HG03045 (cell line): ENCODE measurements at regions not wholly inside any gene's neighbourhood (a gene's known extent, or its start where the extent isn't known, plus 50 kb on each side); places are given as distances from the start of the nearest gene placed in this dataset.

Source experiments
- ATAC-seq: cut with Tn5 transposase; IDR thresholded peaks from one replicate; pipeline ENCODE4 v1.9.1; 2021; ENCODE audit warnings: mild to moderate bottlenecking, moderate library complexity; ENCODE audit not compliant: unreplicated experiment

DNA sequence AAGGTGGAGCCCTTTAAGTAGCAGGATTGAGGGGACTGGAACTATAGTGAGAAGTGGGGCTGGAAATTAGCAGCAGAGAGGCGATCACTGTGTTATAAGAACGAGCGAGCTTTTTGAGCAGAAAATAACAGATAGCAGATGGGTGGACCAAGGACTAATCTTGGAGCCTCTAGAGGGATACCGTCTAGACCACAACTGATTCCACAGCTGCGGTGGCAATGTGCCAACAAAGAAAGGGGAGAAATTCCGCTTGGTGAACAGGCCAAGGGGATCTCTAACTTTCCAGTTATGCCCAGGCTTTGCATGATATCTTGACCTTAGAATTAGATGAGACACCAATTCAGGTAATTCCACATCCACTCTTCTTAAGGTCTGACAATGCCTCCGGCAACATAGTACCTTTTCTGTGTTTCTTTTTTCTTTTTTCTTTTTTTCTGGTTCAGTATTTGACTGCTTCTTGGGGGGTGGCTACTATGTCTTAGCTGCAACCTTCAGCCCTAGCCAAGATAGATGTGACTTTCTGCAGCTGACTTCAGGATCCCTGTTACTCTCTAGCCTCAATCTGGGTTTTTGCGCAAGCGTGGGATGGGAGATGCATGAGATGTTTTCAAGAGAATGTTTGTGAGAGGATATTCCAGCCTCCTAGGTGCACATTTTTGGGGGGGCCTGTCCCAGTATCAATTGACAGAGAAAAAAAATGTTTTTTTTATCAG is 143.4 kb upstream of the CPSF6 start:
- ATAC-seq = no peak

DNA sequence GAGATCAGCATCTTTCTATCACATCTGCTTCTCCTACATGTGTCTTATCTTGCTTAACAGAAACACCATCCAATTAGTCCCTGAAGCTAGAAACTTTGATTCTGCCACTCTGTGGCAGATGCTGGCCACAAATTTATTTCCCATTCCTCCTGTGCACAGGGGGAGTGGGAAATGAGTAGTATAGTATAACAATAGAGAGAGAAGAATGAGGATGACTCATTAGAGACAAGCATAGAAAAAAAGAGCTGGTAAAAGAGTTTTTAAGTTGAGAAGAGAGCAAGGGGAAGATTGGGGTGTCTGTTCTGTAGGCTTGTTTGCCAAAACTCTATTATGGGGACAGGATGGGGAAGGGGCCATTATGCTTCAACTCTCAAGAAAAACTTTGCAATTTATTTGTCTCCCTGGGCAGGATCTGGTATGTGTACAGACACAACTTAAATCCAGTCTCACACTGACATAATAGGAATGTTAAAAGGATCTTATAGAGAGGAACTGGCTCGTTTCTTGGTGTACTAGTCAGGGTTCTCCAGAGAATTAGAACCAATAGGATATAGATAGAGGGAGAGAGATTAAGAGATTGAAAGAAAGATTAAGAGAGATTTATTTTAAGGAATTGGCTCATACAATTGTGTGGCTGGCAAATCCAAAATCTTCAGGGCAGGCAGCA is 142.6 kb upstream of the CPSF6 start:
- ATAC-seq = no peak

- ATAC-seq = no peak
Measured at GRCh38 chr12:69097619-69098368, 141.6 kb upstream of the CPSF6 start.

DNA sequence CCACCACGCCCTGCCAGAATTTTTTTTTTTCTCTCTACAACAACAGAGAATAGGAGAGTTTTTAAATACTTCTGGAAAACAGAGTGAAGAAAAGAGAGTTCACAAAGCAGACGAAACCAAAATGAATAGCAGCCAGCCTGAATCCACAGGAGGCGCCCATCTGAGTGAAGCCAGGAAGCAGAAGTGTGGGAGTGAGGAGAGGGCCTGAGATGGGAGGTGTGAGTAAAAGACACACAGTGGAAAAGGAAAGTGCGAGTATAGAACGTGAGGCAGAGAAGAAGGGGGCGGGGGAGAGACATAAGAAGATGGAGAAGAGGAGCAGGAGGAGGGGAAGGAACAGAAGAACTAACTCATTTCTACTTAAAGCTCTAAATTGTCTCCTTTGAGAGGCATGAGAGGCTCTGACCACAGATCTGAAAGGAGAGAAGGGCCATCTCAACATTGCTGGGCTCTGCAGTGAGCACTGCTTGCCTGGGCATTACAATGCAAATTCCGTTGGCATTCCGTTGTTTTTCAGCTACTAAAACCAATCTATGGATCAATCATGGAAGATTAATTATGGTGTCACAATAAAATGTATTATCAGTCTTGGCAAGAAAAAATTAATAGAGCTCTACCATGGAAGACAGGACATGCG is 140.1 kb upstream of the CPSF6 start:
- no peak for ATAC-seq

- no peak for ATAC-seq
Measured at GRCh38 chr12:69101505-69101904, 137.9 kb upstream of the CPSF6 start.

- ATAC-seq = no peak
Measured at GRCh38 chr12:69102856-69103255, 136.5 kb upstream of the CPSF6 start.

DNA sequence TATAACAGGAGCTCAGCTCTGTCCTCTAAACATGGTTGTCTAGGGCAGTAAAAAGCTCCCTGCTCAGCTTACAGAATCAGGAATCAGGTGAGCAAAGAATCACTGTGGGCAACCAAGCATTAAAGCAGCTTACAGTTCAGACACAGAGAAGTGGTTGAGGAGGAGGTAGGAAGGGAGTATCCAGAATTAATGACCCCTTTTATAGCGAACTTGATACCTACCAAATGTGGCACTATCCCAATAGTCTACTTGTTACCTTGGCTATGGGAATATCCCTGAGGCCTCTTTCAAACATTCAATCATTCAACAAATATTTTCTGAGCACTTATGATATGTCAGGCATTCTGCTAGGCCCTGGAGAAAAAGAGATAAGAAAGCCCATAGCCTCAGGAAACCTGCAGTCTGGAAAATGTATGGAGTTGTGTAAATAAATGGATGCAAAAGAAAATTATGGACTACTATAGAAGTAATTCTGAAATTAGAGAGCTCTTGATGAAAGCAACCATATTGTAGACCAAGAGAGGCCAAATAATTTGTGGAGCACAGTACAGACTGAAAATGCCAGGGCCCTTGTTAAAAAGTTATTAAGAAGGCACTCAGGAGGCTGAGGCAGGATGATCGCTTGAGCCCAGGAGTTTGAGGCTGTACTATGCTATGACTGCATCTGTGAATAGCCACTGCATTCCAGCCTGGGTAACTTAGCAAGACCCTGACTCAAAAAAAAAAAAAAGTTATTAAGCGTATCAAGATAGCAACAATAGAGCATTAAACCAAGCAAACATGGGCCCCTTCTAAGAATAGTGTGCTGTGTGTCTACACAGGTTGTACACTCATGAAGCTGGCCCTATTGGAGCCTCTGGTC is 134.0 kb upstream of the CPSF6 start:
- no peak for ATAC-seq

GRCh38 chr12:69106482-69107118 is 132.8 kb upstream of the CPSF6 start:
- no peak for ATAC-seq

DNA sequence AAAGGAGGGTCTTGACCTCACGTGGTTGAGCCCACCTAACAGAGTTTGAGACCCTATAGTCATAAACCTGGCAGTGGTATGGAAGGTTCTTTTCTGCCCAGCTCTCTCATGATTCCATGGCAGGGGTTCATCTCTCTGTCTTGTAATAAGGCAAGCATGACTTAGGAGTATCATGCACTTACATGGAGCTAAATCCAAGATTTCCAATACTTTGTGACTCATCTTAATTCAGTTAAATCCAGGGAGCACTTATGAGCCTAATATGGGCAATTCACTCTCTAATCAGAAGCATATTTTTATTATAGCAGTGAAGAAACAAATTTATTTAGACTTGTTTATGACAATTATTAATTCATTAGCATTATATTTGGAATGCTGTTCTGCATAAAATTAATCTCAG is 131.8 kb upstream of the CPSF6 start:
- no peak for ATAC-seq

DNA sequence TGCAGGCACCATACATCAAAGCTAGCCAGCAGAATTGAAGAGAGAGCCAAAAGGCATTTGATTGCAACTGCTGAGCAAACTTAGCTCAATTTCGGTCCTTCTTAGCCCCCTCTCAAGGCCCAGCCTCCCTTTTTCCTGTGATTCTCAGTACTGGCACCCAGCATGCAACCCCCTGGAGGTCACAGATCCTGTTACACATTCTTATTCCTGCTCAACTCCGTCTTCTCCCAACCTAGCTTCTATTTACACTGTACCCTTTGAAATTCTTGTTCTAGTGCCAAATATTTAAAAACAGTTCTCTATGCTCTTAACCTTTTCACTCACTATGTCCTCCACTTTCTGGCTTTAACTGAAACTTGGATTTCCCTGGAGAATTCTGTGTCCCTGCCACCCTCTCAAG is 131.3 kb upstream of the CPSF6 start:
- ATAC-seq = no peak

DNA sequence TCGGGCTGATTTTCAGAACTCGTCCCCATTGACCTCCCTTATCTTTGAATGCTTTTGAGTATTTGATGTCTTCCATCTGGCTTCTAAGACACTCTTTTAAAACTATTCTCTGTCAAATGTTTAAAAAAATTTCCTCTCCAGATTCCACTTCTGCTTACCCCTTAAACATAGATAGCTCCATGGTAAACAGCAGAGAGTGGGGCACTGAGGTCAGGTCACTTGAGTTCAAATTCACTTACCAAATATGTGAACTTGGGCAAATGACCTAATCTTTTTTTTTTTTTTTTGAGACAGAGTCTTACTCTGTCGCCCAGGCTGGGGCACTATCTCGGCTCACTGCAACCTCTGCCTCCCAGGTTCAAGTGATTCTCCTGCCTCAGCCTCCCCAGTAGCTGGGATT is 126.8 kb upstream of the CPSF6 start:
- ATAC-seq = no peak

DNA sequence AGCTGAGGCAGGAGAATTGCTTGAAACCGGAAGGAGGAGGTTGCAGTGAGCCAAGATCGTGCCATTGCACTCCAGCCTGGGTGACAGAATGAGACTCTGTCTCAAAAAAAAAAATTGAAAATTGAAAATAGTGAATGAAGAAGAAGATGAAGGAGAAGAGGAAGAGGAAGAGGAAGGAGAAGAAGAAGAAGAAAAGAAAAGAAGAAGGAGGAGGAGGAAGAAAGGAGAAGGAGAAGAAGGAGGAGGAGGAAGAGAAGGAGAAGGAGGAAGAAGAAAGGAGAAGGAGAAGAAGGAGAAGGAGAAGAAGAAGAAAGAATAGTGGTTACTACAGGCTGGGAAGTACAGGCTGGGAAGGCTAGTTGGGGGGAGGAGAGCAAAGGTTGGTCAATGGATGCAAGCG is 124.3 kb upstream of the CPSF6 start:
- ATAC-seq = no peak

DNA sequence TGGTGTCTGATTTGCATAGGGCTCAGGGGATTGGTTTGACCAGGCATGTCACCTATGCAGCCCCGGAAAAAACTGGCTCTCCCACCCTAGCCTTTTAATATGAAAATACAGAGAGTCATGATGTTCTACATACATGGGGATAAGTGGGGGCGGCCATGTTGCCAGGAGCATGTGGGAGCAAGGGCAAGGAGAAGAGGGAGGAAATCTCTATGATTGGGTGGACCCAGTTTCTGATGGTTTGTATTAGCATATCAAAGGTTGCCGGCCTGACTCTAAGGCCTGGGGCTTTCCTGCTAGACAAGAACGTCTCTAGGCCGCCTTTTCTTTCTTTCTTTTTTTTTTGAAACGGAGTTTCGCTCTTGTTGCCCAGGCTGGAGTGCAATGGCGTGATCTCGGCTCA is 123.4 kb upstream of the CPSF6 start:
- ATAC-seq = no peak

GRCh38 chr12:69117566-69118266 is 121.7 kb upstream of the CPSF6 start:
- no peak for ATAC-seq

GRCh38 chr12:69118516-69118915 is 120.9 kb upstream of the CPSF6 start:
- ATAC-seq = no peak

- no peak for ATAC-seq
Measured at GRCh38 chr12:69119770-69120169, 119.6 kb upstream of the CPSF6 start.

- no peak for ATAC-seq
Measured at GRCh38 chr12:69120354-69120753, 119.0 kb upstream of the CPSF6 start.

- ATAC-seq = no peak
Measured at GRCh38 chr12:69123311-69123710, 116.1 kb upstream of the CPSF6 start.

DNA sequence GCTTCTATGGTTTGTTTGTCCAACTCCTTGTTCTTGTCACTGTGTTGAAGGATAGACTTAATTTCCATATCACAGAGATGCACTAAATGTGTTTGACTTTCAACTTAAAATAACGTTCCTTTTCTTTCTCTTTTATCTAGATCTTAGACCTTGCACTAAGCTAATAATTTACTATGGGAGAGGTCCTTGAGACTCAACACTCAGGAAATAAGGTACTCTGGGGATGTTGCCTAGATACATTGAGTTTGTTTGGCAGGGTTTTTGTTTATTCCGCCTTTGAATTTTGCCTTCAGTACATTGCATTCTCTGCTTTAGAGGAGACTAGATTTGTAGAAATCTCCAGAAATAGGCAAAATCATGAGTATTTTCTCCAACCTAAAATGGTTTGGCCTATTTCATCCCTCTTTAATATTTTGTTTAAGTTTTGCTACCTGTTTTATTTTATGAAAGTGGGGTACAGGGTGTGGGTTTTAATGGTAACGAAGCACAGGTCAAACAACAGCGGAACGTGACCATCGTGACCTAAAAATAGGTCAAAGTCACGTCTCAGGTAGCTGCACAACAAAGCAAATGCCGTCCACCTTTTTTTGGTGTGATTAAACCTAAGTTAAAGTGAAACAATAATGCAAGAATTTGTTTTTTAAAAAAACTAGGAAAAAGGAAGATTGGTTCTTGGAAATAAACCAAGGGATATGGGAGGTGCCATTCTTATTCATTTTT is 115.3 kb upstream of the CPSF6 start:
- no peak for ATAC-seq
